Loucy (cell line): ENCODE measurements at regions not wholly inside any gene's neighbourhood (a gene's known extent, or its start where the extent isn't known, plus 50 kb on each side); places are given as distances from the start of the nearest gene placed in this dataset.

Experiments used
- H2AFZ ChIP-seq: fragments of 200-600 bp; sonication (generic); 2 replicates; pipeline ENCODE4 v1.6.0; 2016; ENCODE audit warnings: antibody characterized with exemption, mild to moderate bottlenecking, low read length, moderate library complexity
- H3F3A ChIP-seq: fragments of 200-600 bp; 2 replicates; pipeline ENCODE4 v1.6.0; 2016; ENCODE audit warnings: antibody characterized with exemption, low read depth, mild to moderate bottlenecking
- H3K27me3 ChIP-seq: fragments of 200-600 bp; sonication (generic); 2 replicates; pipeline ENCODE4 v1.6.1; 2014; ENCODE audit warnings: low read length, mild to moderate bottlenecking; ENCODE audit not compliant: insufficient read depth, poor library complexity, severe bottlenecking
- H3K36me3 ChIP-seq: fragments of 200-600 bp; sonication (generic); 2 replicates; pipeline ENCODE4 v1.6.1; 2016; ENCODE audit warnings: low read length; ENCODE audit not compliant: insufficient read depth
- H3K4me1 ChIP-seq: fragments of 200-600 bp; sonication (generic); 2 replicates; pipeline ENCODE4 v1.5.1; 2014; ENCODE audit warnings: low read length, mild to moderate bottlenecking; ENCODE audit not compliant: insufficient read depth, poor library complexity, severe bottlenecking
- H3K4me2 ChIP-seq: fragments of 200-600 bp; sonication (generic); 2 replicates; pipeline ENCODE4 v1.6.0; 2014; ENCODE audit warnings: antibody characterized with exemption, low read length, low read depth, mild to moderate bottlenecking; ENCODE audit not compliant: poor library complexity, severe bottlenecking
- H3K4me3 ChIP-seq: fragments of 200-600 bp; sonication (generic); 2 replicates; pipeline ENCODE4 v1.5.1; 2014; ENCODE audit warnings: low read length, mild to moderate bottlenecking, mixed read lengths; ENCODE audit not compliant: poor library complexity, severe bottlenecking
- H3K79me2 ChIP-seq: fragments of 200-600 bp; sonication (generic); 2 replicates; pipeline ENCODE4 v1.6.1; 2014; ENCODE audit warnings: low read length; ENCODE audit not compliant: insufficient read depth
- H3K9ac ChIP-seq: fragments of 200-600 bp; sonication (generic); 2 replicates; pipeline ENCODE4 v1.6.0; 2014; ENCODE audit warnings: mild to moderate bottlenecking, low read depth, low read length, moderate library complexity; ENCODE audit not compliant: poor library complexity, severe bottlenecking
- H3K9me2 ChIP-seq: fragments of 200-600 bp; sonication (generic); replicated peaks from 2 replicates; pipeline ENCODE4 v1.6.1; 2016; ENCODE audit warnings: low read depth, low read length, mixed read lengths
- H3K9me3 ChIP-seq: fragments of 200-600 bp; sonication (generic); 2 replicates; pipeline ENCODE4 v1.6.1; 2014; ENCODE audit warnings: mild to moderate bottlenecking, antibody characterized with exemption, low read length, low read depth; ENCODE audit not compliant: insufficient read depth
- H4K20me1 ChIP-seq: fragments of 200-600 bp; sonication (generic); 2 replicates; pipeline ENCODE4 v1.6.0; 2014; ENCODE audit warnings: antibody characterized with exemption, low read length, mild to moderate bottlenecking; ENCODE audit not compliant: insufficient read depth, poor library complexity, severe bottlenecking
- CTCF ChIP-seq: fragments of 200-600 bp; sonication (generic); conservative IDR thresholded peaks from 2 replicates; pipeline ENCODE4 v1.5.1; 2014; ENCODE audit warnings: mild to moderate bottlenecking, antibody characterized with exemption, low read length
- EZH2phosphoT487 ChIP-seq: fragments of 200-600 bp; IDR thresholded peaks from 2 replicates; pipeline ENCODE4 v1.6.1; 2018; ENCODE audit warnings: antibody characterized with exemption, mild to moderate bottlenecking, moderate library complexity, borderline replicate concordance

GRCh38 chr2:2640818-2641217 lies 309.7 kb upstream of the MYT1L start:
- H3K4me3 ChIP-seq: no peak overlapping the region
- no peaks in the 10 kb centered on the region for H4K20me1 ChIP-seq
- H3K79me2 ChIP-seq: no peaks in the 10 kb centered on the region
- H3K27me3 ChIP-seq: no peaks in the 10 kb centered on the region
- no peak overlapping the region for H3K4me2 ChIP-seq
- H3K9ac ChIP-seq: no peak overlapping the region
- peaks cover under 1% of the 10 kb centered on the region for H3K4me1 ChIP-seq
- H3K9me3 ChIP-seq: no peaks in the 10 kb centered on the region
- no peak overlapping the region for H2AFZ ChIP-seq
- TF ChIP-seq CTCF: no peak
- no peak for TF ChIP-seq EZH2phosphoT487
- no peaks in the 10 kb centered on the region for H3K9me2 ChIP-seq
- H3F3A ChIP-seq: no peaks in the 10 kb centered on the region
- H3K36me3 ChIP-seq: no peaks in the 10 kb centered on the region

- Histone ChIP-seq H2AFZ (no peak overlapping the region), H3K36me3 (no peaks in the 10 kb centered on the region), H3K4me3 (no peak overlapping the region), H3K4me2 (no peak overlapping the region), H4K20me1 (no peaks in the 10 kb centered on the region), H3K27me3 (no peaks in the 10 kb centered on the region), H3K9me3 (no peaks in the 10 kb centered on the region), H3K4me1 (no peaks in the 10 kb centered on the region), H3K79me2 (no peaks in the 10 kb centered on the region), H3K9me2 (no peaks in the 10 kb centered on the region), H3K9ac (no peak overlapping the region), H3F3A (no peaks in the 10 kb centered on the region)
- TF ChIP-seq CTCF: no peak
- no peak for TF ChIP-seq EZH2phosphoT487
These were observed 309.3 kb upstream of the MYT1L start for GRCh38 chr2:2640371-2640770.

GRCh38 chr2:2639251-2640139 lies 308.4 kb upstream of the MYT1L start:
- Histone ChIP-seq H3K9me2 (no peaks in the 10 kb centered on the region), H2AFZ (no peak overlapping the region), H3K9ac (no peak overlapping the region), H3K4me2 (no peak overlapping the region), H3K4me1 (no peaks in the 10 kb centered on the region), H3K27me3 (no peaks in the 10 kb centered on the region), H3F3A (no peaks in the 10 kb centered on the region), H3K79me2 (no peaks in the 10 kb centered on the region), H4K20me1 (no peaks in the 10 kb centered on the region), H3K9me3 (no peaks in the 10 kb centered on the region), H3K36me3 (no peaks in the 10 kb centered on the region), H3K4me3 (no peak overlapping the region)
- TF ChIP-seq CTCF (no peak), EZH2phosphoT487 (no peak)
